Heart left ventricle (tissue), 16 donors: ENCODE measurements at regions not wholly inside any gene's neighbourhood (a gene's known extent, or its start where the extent isn't known, plus 50 kb on each side); places are given as distances from the start of the nearest gene placed in this dataset.

Experiments
- ATAC-seq, 4 donors: fragments of 200-7000 bp; cut with Tn5 transposase; one replicate each; pipeline ENCODE4 v1.9.1; 2020 to 2022; ENCODE audit warnings: moderate library complexity in 4 of 4, mild to moderate bottlenecking in 3 of 4, moderate number of reproducible peaks in 1 of 4
- DNase-seq, 5 donors: peaks; one replicate each; pipeline ENCODE4 v3.0.0-alpha.2; 2020
- H3K27ac ChIP-seq, 12 donors: fragments of 200-600 bp; sonication (generic) in 4 of 12; one replicate each; pipeline versions ENCODE4 v1.5.0 to v1.8.0; 2016 to 2022; ENCODE audit warnings: mild to moderate bottlenecking in 2 of 12
- H3K27me3 ChIP-seq, 9 donors: fragments of 200-600 bp; sonication (generic) in 2 of 9; one replicate each; pipeline versions ENCODE4 v1.5.1 to v1.8.0; 2016 to 2022; ENCODE audit warnings: mild to moderate bottlenecking in 3 of 9
- H3K36me3 ChIP-seq, 9 donors: fragments of 200-600 bp; sonication (generic) in 2 of 9; one replicate each; pipeline versions ENCODE4 v1.5.0 to v1.8.0; 2018 to 2022; ENCODE audit warnings: mild to moderate bottlenecking in 2 of 9
- H3K4me1 ChIP-seq, 12 donors: fragments of 200-600 bp; sonication (generic) in 4 of 12; one replicate each; pipeline versions ENCODE4 v1.5.0 to v1.8.0; 2016 to 2022; ENCODE audit warnings: mild to moderate bottlenecking in 3 of 12
- H3K4me3 ChIP-seq, 12 donors: fragments of 200-600 bp; sonication (generic) in 4 of 12; one replicate each; pipeline versions ENCODE4 v1.5.0 to v1.8.0; 2017 to 2022; ENCODE audit warnings: mild to moderate bottlenecking in 9 of 12, moderate library complexity in 4 of 12
- H3K9me3 ChIP-seq, 12 donors: fragments of 200-600 bp; sonication (generic) in 4 of 12; one replicate each; pipeline versions ENCODE4 v1.5.0 to v1.8.0; 2016 to 2022; ENCODE audit warnings: mild to moderate bottlenecking in 1 of 12
- POLR2A ChIP-seq, 2 donors: fragments of 450-650 bp; IDR thresholded peaks; one replicate each; pipeline ENCODE4 v1.6.1; 2017; ENCODE audit warnings: antibody characterized with exemption in 2 of 2, mild to moderate bottlenecking in 2 of 2, moderate library complexity in 2 of 2
- WGBS, 4 donors: extraction: QIAGEN DNeasy Blood & Tissue Kit in 2 of 4; methylation state at CpG; one replicate each; pipeline versions ENCODE4 v1.1.5 to v1.1.7; 2013 to 2018; 5-methylcytosine and 5-hydroxymethylcytosine counted together
- intact Hi-C, 10 donors: fragments of 100-400 bp; cut with DNase I; formaldehyde crosslinking; loops; one replicate each; pipeline versions ENCODE4 v1.11.1 to v1.14.2; 2022
- TF ChIP-seq, protein P1 (sequence below), 12 donors: fragments of 200-600 bp; sonication (generic) in 4 of 12; IDR thresholded peaks; one replicate each; pipeline versions ENCODE4 v1.5.0 to v1.8.0; 2018 to 2022; ENCODE audit warnings: antibody characterized with exemption in 12 of 12, mild to moderate bottlenecking in 5 of 12
- donor health status: ischemic (EF 13 %, LVEDD 7.1; RV severe dilation, severe dysfunction).
- donor health status: healthy with polysubstance abuse.
- donor health status: DM: no; HTN: yes; CAD: no.
- donor health status: DM: no; HTN: no; CAD: no.
- donor health status: ischemic (EF 25% LVEDD 6.9; RV normal size, moderate dysfunction).
- donor health status: ischemic (EF 25% LVEDD 5.7; RV mildly dilated, moderate dysfunction).
- donor health status: healthy.
- donor health status: DM: yes; HTN: yes; CAD: no.
- donor health status: ischemic (EF 35%, LVEDD 5.7; RV mildly dilated, moderate dysfunction).
- donor health status: nonischemic (EF 11% LVEDD 7.7; RV severe dilation, severe dysfunction).
- donor health status: DM: yes; HTN: yes; CAD: no.
- donor health status: PGD.
- donor health status: ischemic (EF 29% LVEDD 5.4; RV normal size, mild dysfunction).
- donor health status: nonischemic (EF 23%, LVEDD 6.1; RV moderate dilation, normal function).

DNA sequence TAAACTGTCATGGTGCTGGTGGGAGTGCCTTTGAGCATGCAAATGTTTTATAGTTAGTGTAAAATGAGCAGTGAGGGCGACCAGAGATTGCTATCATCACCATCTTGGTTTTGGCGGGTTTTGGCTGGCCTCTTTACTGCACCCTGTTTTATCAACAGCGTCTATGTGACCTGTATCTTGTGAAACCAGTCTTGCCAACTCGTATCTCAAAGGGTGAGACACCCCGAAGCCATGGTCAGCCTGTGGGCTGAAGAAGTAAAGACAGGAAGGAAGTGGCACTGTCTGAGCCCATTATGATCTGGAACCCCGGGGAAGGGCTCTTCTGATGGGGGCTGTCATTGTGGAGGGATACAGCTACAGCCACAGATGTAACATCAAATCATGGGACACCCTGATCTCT lies 81.5 kb upstream of the FAM216B start:
- Histone ChIP-seq H3K27me3 (no peaks in the 10 kb centered on the region), H3K27ac (no peak overlapping the region), H3K36me3 (no peaks in the 10 kb centered on the region), H3K9me3 (no peaks in the 10 kb centered on the region), H3K4me3 (no peak overlapping the region), H3K4me1 (peaks cover 0 to 7% (median 0%) of the 10 kb centered on the region in 12 donors)
- 79 to 91% (median 82%) methylated on average over 6 of the region's 6 CpGs for WGBS, 4 donors
- no peak for DNase-seq
- ATAC-seq, result no peak
- intact Hi-C loops, result no loop called here
- no peak for TF ChIP-seq POLR2A (IDR thresholded peaks at IDR 0.05)
- TF ChIP-seq, protein P1, sequence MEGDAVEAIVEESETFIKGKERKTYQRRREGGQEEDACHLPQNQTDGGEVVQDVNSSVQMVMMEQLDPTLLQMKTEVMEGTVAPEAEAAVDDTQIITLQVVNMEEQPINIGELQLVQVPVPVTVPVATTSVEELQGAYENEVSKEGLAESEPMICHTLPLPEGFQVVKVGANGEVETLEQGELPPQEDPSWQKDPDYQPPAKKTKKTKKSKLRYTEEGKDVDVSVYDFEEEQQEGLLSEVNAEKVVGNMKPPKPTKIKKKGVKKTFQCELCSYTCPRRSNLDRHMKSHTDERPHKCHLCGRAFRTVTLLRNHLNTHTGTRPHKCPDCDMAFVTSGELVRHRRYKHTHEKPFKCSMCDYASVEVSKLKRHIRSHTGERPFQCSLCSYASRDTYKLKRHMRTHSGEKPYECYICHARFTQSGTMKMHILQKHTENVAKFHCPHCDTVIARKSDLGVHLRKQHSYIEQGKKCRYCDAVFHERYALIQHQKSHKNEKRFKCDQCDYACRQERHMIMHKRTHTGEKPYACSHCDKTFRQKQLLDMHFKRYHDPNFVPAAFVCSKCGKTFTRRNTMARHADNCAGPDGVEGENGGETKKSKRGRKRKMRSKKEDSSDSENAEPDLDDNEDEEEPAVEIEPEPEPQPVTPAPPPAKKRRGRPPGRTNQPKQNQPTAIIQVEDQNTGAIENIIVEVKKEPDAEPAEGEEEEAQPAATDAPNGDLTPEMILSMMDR (IDR thresholded peaks at IDR 0.05), result no peak

DNA sequence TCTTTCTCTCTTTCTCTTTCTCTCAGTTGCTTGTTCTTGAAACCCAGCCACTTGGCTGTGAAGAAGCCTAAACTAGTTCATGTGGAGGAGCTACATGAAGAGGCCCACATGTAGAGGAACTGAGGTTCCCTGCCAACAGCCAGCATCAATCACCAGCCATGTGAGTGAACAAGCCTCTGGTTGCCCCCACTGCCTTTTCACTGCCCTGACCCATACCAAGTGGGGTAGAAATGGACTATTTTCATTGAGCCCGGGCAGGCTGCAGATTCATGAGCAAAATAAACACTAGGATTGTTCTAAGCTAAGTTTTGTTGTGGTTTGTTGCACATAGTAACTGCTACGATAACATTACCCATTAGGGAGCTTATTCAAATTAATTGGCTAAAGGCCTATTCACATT lies 78.7 kb upstream of the FAM216B start:
- no peak for DNase-seq
- 52 to 74% (median 58%) methylated on average over 2 of the region's 2 CpGs for WGBS, 4 donors
- peak in 2 of 4 donors; percentile 44 for ATAC-seq

DNA sequence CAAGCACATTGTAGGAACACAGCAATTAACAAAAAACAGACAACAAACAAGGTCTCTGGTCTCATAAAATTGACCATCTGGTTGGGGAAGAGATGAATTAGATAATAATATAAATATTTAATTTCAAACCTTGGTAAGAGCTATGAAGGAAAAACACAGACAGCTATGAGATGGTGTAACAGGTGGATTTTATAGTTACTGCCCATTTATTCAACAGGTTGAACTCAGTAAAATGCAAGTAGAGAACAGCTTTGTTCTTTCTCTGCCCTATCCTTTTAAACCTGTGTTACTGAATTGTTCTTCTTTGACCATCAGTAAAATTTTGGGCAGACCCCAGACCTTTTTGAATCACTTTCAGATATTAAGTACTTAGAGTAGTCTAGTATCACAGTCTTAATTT lies 77.6 kb upstream of the FAM216B start:
- DNase-seq (no peak), ATAC-seq (no peak)
- Histone ChIP-seq H3K27me3 (no peaks in the 10 kb centered on the region), H3K36me3 (no peaks in the 10 kb centered on the region), H3K27ac (no peak overlapping the region), H3K4me3 (no peak overlapping the region), H3K4me1 (peaks cover 0 to 18% (median 3%) of the 10 kb centered on the region in 12 donors), H3K9me3 (no peaks in the 10 kb centered on the region)
- intact Hi-C loops, result no loop called here
- TF ChIP-seq POLR2A (IDR thresholded peaks at IDR 0.05), result no peak
- TF ChIP-seq, protein P1 (IDR thresholded peaks at IDR 0.05), result no peak

More for the DNA sequence above, 78.7 kb upstream of the FAM216B start:
- intact Hi-C loops, result no loop called here
- H3K27me3 ChIP-seq, result no peaks in the 10 kb centered on the region
- H3K9me3 ChIP-seq, result no peaks in the 10 kb centered on the region
- no peak overlapping the region for H3K4me3 ChIP-seq
- H3K4me1 ChIP-seq, result peaks cover 0 to 15% (median 3%) of the 10 kb centered on the region in 12 donors
- no peak overlapping the region for H3K27ac ChIP-seq
- no peak for TF ChIP-seq POLR2A (IDR thresholded peaks at IDR 0.05)
- TF ChIP-seq, protein P1 (IDR thresholded peaks at IDR 0.05), result no peak
- no peaks in the 10 kb centered on the region for H3K36me3 ChIP-seq

DNA sequence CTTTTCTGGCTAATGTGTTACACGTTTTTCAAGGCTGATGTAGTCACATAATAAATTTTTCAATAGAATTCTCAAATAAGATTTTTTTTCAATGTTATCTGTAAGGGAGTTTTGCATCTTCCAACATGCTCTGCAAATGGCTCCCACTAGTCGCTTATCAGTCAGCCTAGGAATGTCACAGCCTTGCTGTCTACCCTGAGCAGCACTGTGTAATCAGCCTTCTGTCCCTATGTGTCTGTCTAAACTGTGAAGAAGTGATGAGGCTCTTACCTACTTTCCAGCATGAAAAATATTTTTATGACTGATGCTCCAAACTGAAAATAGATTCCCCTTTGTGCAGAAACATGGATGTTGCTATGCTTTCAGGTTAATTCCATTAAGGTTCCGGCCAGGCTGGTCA lies 75.1 kb upstream of the FAM216B start:
- 27 to 51% (median 40%) methylated on average over 3 of the region's 3 CpGs for WGBS, 4 donors
- TF ChIP-seq, protein P1 (IDR thresholded peaks at IDR 0.05), result no peak
- no peak for TF ChIP-seq POLR2A (IDR thresholded peaks at IDR 0.05)
- H3K4me3 ChIP-seq, result no peak overlapping the region
- H3K4me1 ChIP-seq, result peaks cover 0 to 18% (median 3%) of the 10 kb centered on the region in 12 donors
- intact Hi-C loops, result loop anchor here in 1 of 10 donors (5.0 kb wide), 1 partner anchor 41 kb away; no protein-coding TSS in a partner anchor
- H3K27ac ChIP-seq, result peak overlapping the region in 1 of 12 donors; percentile 32
- ATAC-seq (peak in 3 of 4 donors; percentile 46 to 70 (median 52)), DNase-seq (no peak)
- H3K27me3 ChIP-seq, result no peaks in the 10 kb centered on the region
- no peaks in the 10 kb centered on the region for H3K36me3 ChIP-seq
- H3K9me3 ChIP-seq, result no peaks in the 10 kb centered on the region
